ENCODE measurements at regions not wholly inside any gene's neighbourhood (a gene's known extent, or its start where the extent isn't known, plus 50 kb on each side); places are given as distances from the start of the nearest gene placed in this dataset.

- no peak overlapping the region for H3K4me3 ChIP-seq (ENCODE audit: low read length)
- H3K4me2 ChIP-seq (ENCODE audit: low read length), result no peak overlapping the region
- no peaks in the 10 kb centered on the region for H3K9me2 ChIP-seq (replicated peaks; ENCODE audit: control insufficient read depth, low read length)
- H3F3A ChIP-seq (ENCODE audit: control insufficient read depth, insufficient read depth), result no peaks in the 10 kb centered on the region
- H3K27ac ChIP-seq (ENCODE audit: low read depth, low read length), result no peak overlapping the region
- no peaks in the 10 kb centered on the region for H3K36me3 ChIP-seq (ENCODE audit: control insufficient read depth, low read length)
- H3K79me2 ChIP-seq (ENCODE audit: control insufficient read depth, low read length), result no peaks in the 10 kb centered on the region
- H4K20me1 ChIP-seq (ENCODE audit: control insufficient read depth, insufficient read depth, low read depth, low read length), result no peaks in the 10 kb centered on the region
- no peaks in the 10 kb centered on the region for H3K9me3 ChIP-seq (ENCODE audit: control insufficient read depth, insufficient read depth, low read length)
- no peaks in the 10 kb centered on the region for H3K27me3 ChIP-seq (ENCODE audit: control insufficient read depth, low read length)
- peaks cover 14% of the 10 kb centered on the region for H3K4me1 ChIP-seq (ENCODE audit: control insufficient read depth, low read length)
- no peak for TF ChIP-seq CTCF (IDR thresholded peaks at IDR 0.05; ENCODE audit: low read depth, low read length, poor library complexity, severe bottlenecking)
- no peak for TF ChIP-seq EZH2phosphoT487 (IDR thresholded peaks at IDR 0.05; ENCODE audit: borderline replicate concordance, low read length)
Observed at GRCh38 chr17:64769712-64770111, 107.6 kb upstream of the SMURF2 start.

- Histone ChIP-seq H3K9me2 (replicated peaks; ENCODE audit: control insufficient read depth, low read length) (no peaks in the 10 kb centered on the region), H4K20me1 (ENCODE audit: control insufficient read depth, insufficient read depth, low read depth, low read length) (no peaks in the 10 kb centered on the region), H3K36me3 (ENCODE audit: control insufficient read depth, low read length) (no peaks in the 10 kb centered on the region), H3K4me3 (ENCODE audit: low read length) (no peak overlapping the region), H3K27me3 (ENCODE audit: control insufficient read depth, low read length) (no peaks in the 10 kb centered on the region), H3K27ac (ENCODE audit: low read depth, low read length) (no peak overlapping the region), H3K4me1 (ENCODE audit: control insufficient read depth, low read length) (no peaks in the 10 kb centered on the region), H3K4me2 (ENCODE audit: low read length) (no peak overlapping the region), H3F3A (ENCODE audit: control insufficient read depth, insufficient read depth) (no peaks in the 10 kb centered on the region), H3K9me3 (ENCODE audit: control insufficient read depth, insufficient read depth, low read length) (no peaks in the 10 kb centered on the region), H3K79me2 (ENCODE audit: control insufficient read depth, low read length) (no peaks in the 10 kb centered on the region)
- no peak for TF ChIP-seq EZH2phosphoT487 (IDR thresholded peaks at IDR 0.05; ENCODE audit: borderline replicate concordance, low read length)
- TF ChIP-seq CTCF (IDR thresholded peaks at IDR 0.05; ENCODE audit: low read depth, low read length, poor library complexity, severe bottlenecking), result no peak
Observed at GRCh38 chr17:64767269-64767997, 105.3 kb upstream of the SMURF2 start.

- no peak for TF ChIP-seq EZH2phosphoT487 (IDR thresholded peaks at IDR 0.05; ENCODE audit: borderline replicate concordance, low read length)
- TF ChIP-seq CTCF (IDR thresholded peaks at IDR 0.05; ENCODE audit: low read depth, low read length, poor library complexity, severe bottlenecking), result no peak
- no peaks in the 10 kb centered on the region for H3K9me2 ChIP-seq (replicated peaks; ENCODE audit: control insufficient read depth, low read length)
- H3K9me3 ChIP-seq (ENCODE audit: control insufficient read depth, insufficient read depth, low read length), result no peaks in the 10 kb centered on the region
- no peak overlapping the region for H3K27ac ChIP-seq (ENCODE audit: low read depth, low read length)
- H3K4me2 ChIP-seq (ENCODE audit: low read length), result no peak overlapping the region
- 0 out of 2 replicates have a peak, but pooled peaks cover 2% of the 10 kb centered on the region for H3F3A ChIP-seq (ENCODE audit: control insufficient read depth, insufficient read depth)
- no peaks in the 10 kb centered on the region for H3K36me3 ChIP-seq (ENCODE audit: control insufficient read depth, low read length)
- no peak overlapping the region for H3K4me3 ChIP-seq (ENCODE audit: low read length)
- no peaks in the 10 kb centered on the region for H3K4me1 ChIP-seq (ENCODE audit: control insufficient read depth, low read length)
- no peaks in the 10 kb centered on the region for H3K27me3 ChIP-seq (ENCODE audit: control insufficient read depth, low read length)
- H3K79me2 ChIP-seq (ENCODE audit: control insufficient read depth, low read length), result no peaks in the 10 kb centered on the region
- H4K20me1 ChIP-seq (ENCODE audit: control insufficient read depth, insufficient read depth, low read depth, low read length), result no peaks in the 10 kb centered on the region
Observed at GRCh38 chr17:64765191-64765889, 103.2 kb upstream of the SMURF2 start.
